Neural progenitor cell (in vitro differentiated cells): ENCODE measurements at regions not wholly inside any gene's neighbourhood (a gene's known extent, or its start where the extent isn't known, plus 50 kb on each side); places are given as distances from the start of the nearest gene placed in this dataset.

Experiments used
- DNase-seq: peaks from one replicate; pipeline ENCODE4 v3.0.0-alpha.2; 2016; ENCODE audit warnings: low spot score
- H2AFZ ChIP-seq: fragments of 200-600 bp; sonication (generic); replicated peaks from 2 replicates; pipeline ENCODE4 v1.6.1; 2016; ENCODE audit warnings: antibody characterized with exemption
- H3F3A ChIP-seq: fragments of 200-600 bp; sonication (generic); 2 replicates; pipeline ENCODE4 v1.6.1; 2016; ENCODE audit warnings: antibody characterized with exemption, low read depth
- H3K27ac ChIP-seq: fragments of 200-600 bp; sonication (generic); 2 replicates; pipeline ENCODE4 v1.5.1; 2016; ENCODE audit warnings: mild to moderate bottlenecking
- H3K27me3 ChIP-seq: fragments of 200-600 bp; sonication (generic); 2 replicates; pipeline ENCODE4 v1.6.1; 2016; ENCODE audit warnings: mild to moderate bottlenecking, moderate library complexity
- H3K36me3 ChIP-seq: fragments of 200-600 bp; sonication (generic); 2 replicates; pipeline ENCODE4 v1.5.1; 2016
- H3K4me1 ChIP-seq: fragments of 200-600 bp; sonication (generic); 2 replicates; pipeline ENCODE4 v1.6.1; 2016; ENCODE audit warnings: mixed run types
- H3K4me2 ChIP-seq: fragments of 200-600 bp; sonication (generic); 2 replicates; pipeline ENCODE4 v1.6.1; 2016
- H3K4me3 ChIP-seq: fragments of 200-600 bp; sonication (generic); 2 replicates; pipeline ENCODE4 v1.5.1; 2016
- H3K79me2 ChIP-seq: fragments of 200-600 bp; sonication (generic); 2 replicates; pipeline ENCODE4 v1.6.1; 2016; ENCODE audit warnings: low read depth
- H3K9ac ChIP-seq: fragments of 200-600 bp; sonication (generic); 2 replicates; pipeline ENCODE4 v1.6.1; 2016
- H3K9me3 ChIP-seq: fragments of 200-600 bp; sonication (generic); 2 replicates; pipeline ENCODE4 v1.5.1; 2016; ENCODE audit warnings: low read depth
- H4K20me1 ChIP-seq: fragments of 200-600 bp; sonication (generic); 2 replicates; pipeline ENCODE4 v1.6.1; 2016; ENCODE audit warnings: low read depth
- H3K27ac Mint-ChIP-seq: 3 replicates; pipeline ENCODE4 v1.8.0; 2021; ENCODE audit warnings: mixed read lengths
- H3K27me3 Mint-ChIP-seq: 2 replicates; pipeline ENCODE4 v1.8.0; 2022; ENCODE audit warnings: low read depth, mild to moderate bottlenecking, inconsistent platforms, moderate library complexity, mixed read lengths; ENCODE audit not compliant: insufficient read depth
- H3K36me3 Mint-ChIP-seq: 3 replicates; pipeline ENCODE4 v1.8.0; 2021; ENCODE audit warnings: mixed read lengths
- H3K4me1 Mint-ChIP-seq: 3 replicates; pipeline ENCODE4 v1.8.0; 2021; ENCODE audit warnings: mixed read lengths
- H3K4me3 Mint-ChIP-seq: 3 replicates; pipeline ENCODE4 v1.8.0; 2021; ENCODE audit warnings: mild to moderate bottlenecking, moderate library complexity, mixed read lengths
- H3K9me3 Mint-ChIP-seq: 3 replicates; pipeline ENCODE4 v1.8.0; 2020; ENCODE audit warnings: mixed read lengths
- CTCF ChIP-seq: fragments of 200-600 bp; sonication (generic); IDR thresholded peaks from 2 replicates; pipeline ENCODE4 v1.5.1; 2017; ENCODE audit warnings: antibody characterized with exemption, mild to moderate bottlenecking
- EZH2 ChIP-seq: fragments of 200-600 bp; sonication (generic); IDR thresholded peaks from 2 replicates; pipeline ENCODE4 v1.6.1; 2017; ENCODE audit warnings: antibody characterized with exemption, mild to moderate bottlenecking, moderate library complexity
- EZH2phosphoT487 ChIP-seq: fragments of 200-600 bp; sonication (generic); IDR thresholded peaks from 2 replicates; pipeline ENCODE4 v1.6.1; 2017; ENCODE audit warnings: antibody characterized with exemption

- H3K79me2 ChIP-seq: no peaks in the 10 kb centered on the region
- no peak overlapping the region for H2AFZ ChIP-seq
- Mint-ChIP-seq H3K27me3 (no peaks in the 10 kb centered on the region), H3K36me3 (no peaks in the 10 kb centered on the region), H3K4me3 (no peak overlapping the region), H3K4me1 (no peaks in the 10 kb centered on the region), H3K27ac (no peak overlapping the region), H3K9me3 (no peaks in the 10 kb centered on the region)
- H3K36me3 ChIP-seq: no peaks in the 10 kb centered on the region
- no peak overlapping the region for H3K27ac ChIP-seq
- no peaks in the 10 kb centered on the region for H4K20me1 ChIP-seq
- H3K9me3 ChIP-seq: no peaks in the 10 kb centered on the region
- no peak for TF ChIP-seq EZH2phosphoT487
- no peak for TF ChIP-seq CTCF
- TF ChIP-seq EZH2: no peak
- no peak overlapping the region for H3K4me3 ChIP-seq
- H3K4me1 ChIP-seq: no peaks in the 10 kb centered on the region
- H3F3A ChIP-seq: no peaks in the 10 kb centered on the region
- no peaks in the 10 kb centered on the region for H3K27me3 ChIP-seq
- DNase-seq: no peak
- no peak overlapping the region for H3K4me2 ChIP-seq
- no peak overlapping the region for H3K9ac ChIP-seq
Measured at GRCh38 chr4:146059865-146060264, 115.7 kb upstream of the LSM6 start.

- Histone ChIP-seq H3K4me3 (no peak overlapping the region), H3F3A (no peaks in the 10 kb centered on the region), H3K36me3 (no peaks in the 10 kb centered on the region), H2AFZ (no peak overlapping the region), H3K79me2 (no peaks in the 10 kb centered on the region), H3K9me3 (no peaks in the 10 kb centered on the region), H3K27me3 (no peaks in the 10 kb centered on the region), H3K4me1 (no peaks in the 10 kb centered on the region), H3K9ac (no peak overlapping the region), H3K27ac (no peak overlapping the region), H3K4me2 (no peak overlapping the region), H4K20me1 (no peaks in the 10 kb centered on the region)
- Mint-ChIP-seq H3K27me3 (no peaks in the 10 kb centered on the region), H3K4me1 (no peaks in the 10 kb centered on the region), H3K36me3 (no peaks in the 10 kb centered on the region), H3K27ac (no peak overlapping the region), H3K9me3 (no peaks in the 10 kb centered on the region), H3K4me3 (no peak overlapping the region)
- no peak for DNase-seq
- TF ChIP-seq EZH2: no peak
- no peak for TF ChIP-seq CTCF
- TF ChIP-seq EZH2phosphoT487: no peak
Measured at GRCh38 chr4:146059151-146059550, 116.4 kb upstream of the LSM6 start.

- Histone ChIP-seq H3K4me2 (no peak overlapping the region), H3K4me1 (no peaks in the 10 kb centered on the region), H3K27ac (no peak overlapping the region), H3K9ac (no peak overlapping the region), H3F3A (no peaks in the 10 kb centered on the region), H3K9me3 (no peaks in the 10 kb centered on the region), H3K79me2 (no peaks in the 10 kb centered on the region), H3K4me3 (no peak overlapping the region), H3K36me3 (no peaks in the 10 kb centered on the region), H2AFZ (no peak overlapping the region), H3K27me3 (no peaks in the 10 kb centered on the region), H4K20me1 (no peaks in the 10 kb centered on the region)
- DNase-seq: no peak
- H3K4me1 Mint-ChIP-seq: no peaks in the 10 kb centered on the region
- no peaks in the 10 kb centered on the region for H3K9me3 Mint-ChIP-seq
- H3K36me3 Mint-ChIP-seq: no peaks in the 10 kb centered on the region
- no peak overlapping the region for H3K4me3 Mint-ChIP-seq
- H3K27me3 Mint-ChIP-seq: no peaks in the 10 kb centered on the region
- no peak for TF ChIP-seq EZH2phosphoT487
- TF ChIP-seq CTCF: no peak
- no peak for TF ChIP-seq EZH2
- no peak overlapping the region for H3K27ac Mint-ChIP-seq
Measured at GRCh38 chr4:146058531-146058930, 117.0 kb upstream of the LSM6 start.

GRCh38 chr4:146054676-146055075, 116.1 kb upstream of the ZNF827 start:
- H3F3A ChIP-seq: no peaks in the 10 kb centered on the region
- H3K4me2 ChIP-seq: no peak overlapping the region
- H3K27ac ChIP-seq: no peak overlapping the region
- no peak overlapping the region for H3K4me3 ChIP-seq
- H3K27me3 ChIP-seq: no peaks in the 10 kb centered on the region
- no peak overlapping the region for H2AFZ ChIP-seq
- H3K4me3 Mint-ChIP-seq: no peak overlapping the region
- H3K27ac Mint-ChIP-seq: no peak overlapping the region
- no peaks in the 10 kb centered on the region for H3K36me3 ChIP-seq
- no peaks in the 10 kb centered on the region for H3K4me1 ChIP-seq
- no peaks in the 10 kb centered on the region for H3K9me3 ChIP-seq
- no peak for DNase-seq
- H3K9me3 Mint-ChIP-seq: no peaks in the 10 kb centered on the region
- no peak overlapping the region for H3K9ac ChIP-seq
- no peaks in the 10 kb centered on the region for H4K20me1 ChIP-seq
- H3K36me3 Mint-ChIP-seq: no peaks in the 10 kb centered on the region
- H3K79me2 ChIP-seq: no peaks in the 10 kb centered on the region
- TF ChIP-seq EZH2phosphoT487 (no peak), EZH2 (no peak), CTCF (no peak)
- H3K27me3 Mint-ChIP-seq: no peaks in the 10 kb centered on the region
- no peaks in the 10 kb centered on the region for H3K4me1 Mint-ChIP-seq
